ENCODE measurements at regions not wholly inside any gene's neighbourhood (a gene's known extent, or its start where the extent isn't known, plus 50 kb on each side); places are given as distances from the start of the nearest gene placed in this dataset.

- peak overlapping the region; percentile 50 to 55 for H3K27ac ChIP-seq
- no peak for DNase-seq (ENCODE audit: low spot score)
- no peak for TF ChIP-seq CTCF (IDR thresholded peaks at IDR 0.05)
- no peak overlapping the region for H3K4me3 ChIP-seq
These were observed 452.6 kb upstream of the ST6GAL2 start for GRCh38 chr2:107338571-107338970.

GRCh38 chr2:107340955-107341354 is 455.0 kb upstream of the ST6GAL2 start:
- H3K4me3 ChIP-seq = no peak overlapping the region
- TF ChIP-seq CTCF (IDR thresholded peaks at IDR 0.05) = no peak
- H3K27ac ChIP-seq = no peak overlapping the region
- DNase-seq (ENCODE audit: low spot score) = no peak

GRCh38 chr2:107349329-107349728 is 463.4 kb upstream of the ST6GAL2 start:
- Histone ChIP-seq H3K4me3 (no peak overlapping the region), H3K27ac (no peak overlapping the region)
- no peak for TF ChIP-seq CTCF (IDR thresholded peaks at IDR 0.05)
- no peak for DNase-seq (ENCODE audit: low spot score)

GRCh38 chr2:107354175-107354574 is 468.2 kb upstream of the ST6GAL2 start:
- DNase-seq (ENCODE audit: low spot score) = no peak
- TF ChIP-seq CTCF (IDR thresholded peaks at IDR 0.05) = no peak
- Histone ChIP-seq H3K4me3 (no peak overlapping the region), H3K27ac (no peak overlapping the region)

- DNase-seq (ENCODE audit: low spot score) = no peak
These were observed 468.3 kb upstream of the RGPD4 start for GRCh38 chr2:107358362-107358761.

GRCh38 chr2:107359021-107359420 is 467.7 kb upstream of the RGPD4 start:
- Histone ChIP-seq H3K27ac (no peak overlapping the region), H3K4me3 (no peak overlapping the region)
- DNase-seq (ENCODE audit: low spot score) = no peak
- TF ChIP-seq CTCF (IDR thresholded peaks at IDR 0.05) = no peak

More at GRCh38 chr2:107358362-107358761, 468.3 kb upstream of the RGPD4 start:
- H3K27ac ChIP-seq = no peak overlapping the region
- TF ChIP-seq CTCF (IDR thresholded peaks at IDR 0.05) = no peak
- no peak overlapping the region for H3K4me3 ChIP-seq

GRCh38 chr2:107361751-107362381 is 464.8 kb upstream of the RGPD4 start:
- no peak for TF ChIP-seq CTCF (IDR thresholded peaks at IDR 0.05)
- H3K4me3 ChIP-seq = no peak overlapping the region
- no peak overlapping the region for H3K27ac ChIP-seq
- no peak for DNase-seq (ENCODE audit: low spot score)
